CD4-positive, alpha-beta T cell treated with Interleukin-4 for 1 hour (primary cell): ENCODE measurements at regions not wholly inside any gene's neighbourhood (a gene's known extent, or its start where the extent isn't known, plus 50 kb on each side); places are given as distances from the start of the nearest gene placed in this dataset.
"Not testable (repeated sequence)": the region's sequence is repeated elsewhere in the genome, so short reads cannot be mapped to it uniquely, and the experiment has no call there.

Source experiments
- DNase-seq, 2 donors: peaks; one replicate each; pipeline ENCODE4 v3.0.0-alpha.2; 2020 to 2022

- no peak for DNase-seq
Measured at GRCh38 chr5:88092358-88092757, 176.3 kb downstream of the TMEM161B start.

GRCh38 chr5:88090506-88090905 lies 178.1 kb downstream of the TMEM161B start:
- DNase-seq, result no peak

- no peak for DNase-seq
Measured at GRCh38 chr5:88089719-88090390, 178.8 kb downstream of the TMEM161B start.

- no peak for DNase-seq
Measured at GRCh38 chr5:88085462-88085861, 183.2 kb downstream of the TMEM161B start.

GRCh38 chr5:88081877-88082276 lies 186.8 kb downstream of the TMEM161B start:
- DNase-seq, result no peak

- DNase-seq, result no peak
Measured at GRCh38 chr5:88063813-88064212, 204.8 kb downstream of the TMEM161B start.

- DNase-seq, result no peak
Measured at GRCh38 chr5:88060194-88060593, 208.5 kb downstream of the TMEM161B start.

GRCh38 chr5:88058625-88059024 lies 210.0 kb downstream of the TMEM161B start:
- DNase-seq, result no peak

- DNase-seq, result not testable (repeated sequence)
Measured at GRCh38 chr5:88052468-88052867, 216.2 kb downstream of the TMEM161B start.

- no peak for DNase-seq
Measured at GRCh38 chr5:88051148-88051547, 217.5 kb downstream of the TMEM161B start.

- DNase-seq, result no peak
Measured at GRCh38 chr5:88049737-88050136, 218.9 kb downstream of the TMEM161B start.

GRCh38 chr5:88049156-88049555 lies 219.5 kb downstream of the TMEM161B start:
- no peak for DNase-seq

- DNase-seq, result no peak
Measured at GRCh38 chr5:88045931-88046461, 222.6 kb downstream of the TMEM161B start.

- DNase-seq, result no peak
Measured at GRCh38 chr5:88045165-88045564, 223.5 kb downstream of the TMEM161B start.

- no peak for DNase-seq
Measured at GRCh38 chr5:88034520-88034919, 234.1 kb downstream of the TMEM161B start.

- no peak for DNase-seq
Measured at GRCh38 chr5:88033191-88033590, 235.5 kb downstream of the TMEM161B start.

GRCh38 chr5:88029011-88029410 lies 239.6 kb downstream of the TMEM161B start:
- DNase-seq, result no peak

- no peak for DNase-seq
Measured at GRCh38 chr5:88021141-88021540, 247.5 kb downstream of the TMEM161B start.

- DNase-seq, result not testable (repeated sequence)
Measured at GRCh38 chr5:88014984-88015383, 253.7 kb downstream of the TMEM161B start.

- DNase-seq, result no peak
Measured at GRCh38 chr5:88000877-88001276, 267.8 kb downstream of the TMEM161B start.

- DNase-seq, result no peak
Measured at GRCh38 chr5:87997662-87998061, 271.0 kb downstream of the TMEM161B start.

- DNase-seq, result no peak
Measured at GRCh38 chr5:87966213-87966612, 302.4 kb downstream of the TMEM161B start.

GRCh38 chr5:87954121-87954520 lies 314.5 kb downstream of the TMEM161B start:
- DNase-seq, result no peak

GRCh38 chr5:87951661-87952060 lies 317.0 kb downstream of the TMEM161B start:
- DNase-seq, result no peak
